Keratinocyte (primary cell): ENCODE measurements at regions not wholly inside any gene's neighbourhood (a gene's known extent, or its start where the extent isn't known, plus 50 kb on each side); places are given as distances from the start of the nearest gene placed in this dataset.

Experiments
- DNase-seq: peaks from one replicate; pipeline ENCODE4 v3.0.0-alpha.2; 2011; ENCODE audit warnings: low read depth, missing footprints, low spot score
- FAIRE-seq: peaks from 2 replicates; lab custom pipeline; 2011; peaks lifted over from hg19 to GRCh38; lab: Jason Lieb, UNC
- H2AFZ ChIP-seq: 2 replicates; pipeline ENCODE4 v1.6.0; 2012; ENCODE audit warnings: low read length, control low read depth, inconsistent platforms; ENCODE audit not compliant: control insufficient read depth
- H3K27ac ChIP-seq: 2 replicates; pipeline ENCODE4 v1.5.1; 2011; ENCODE audit warnings: low read length; ENCODE audit not compliant: control insufficient read depth, insufficient read depth
- H3K27me3 ChIP-seq: 3 replicates; pipeline ENCODE4 v1.6.0; 2011; ENCODE audit warnings: low read length; ENCODE audit not compliant: control insufficient read depth, insufficient read depth; ENCODE audit errors: extremely low read depth
- H3K36me3 ChIP-seq, 2 experiments: 2 replicates in 1 of 2; 3 replicates in 1 of 2; pipeline ENCODE4 v1.5.1; 2011; ENCODE audit warnings: low read length in 2 of 2, mild to moderate bottlenecking in 1 of 2; ENCODE audit not compliant: control insufficient read depth in 2 of 2, insufficient read depth in 2 of 2; ENCODE audit errors: extremely low read depth in 1 of 2
- H3K4me1 ChIP-seq: 3 replicates; pipeline ENCODE4 v1.5.1; 2011; ENCODE audit warnings: low read length; ENCODE audit not compliant: control insufficient read depth, insufficient read depth; ENCODE audit errors: extremely low read depth
- H3K4me2 ChIP-seq: 3 replicates; pipeline ENCODE4 v1.6.0; 2011; ENCODE audit warnings: low read depth, low read length; ENCODE audit not compliant: control insufficient read depth, insufficient read depth; ENCODE audit errors: extremely low read depth
- H3K4me3 ChIP-seq, 3 experiments: fragments of 200-600 bp in 1 of 3; sonication (generic) in 1 of 3; 2 replicates in 2 of 3; 3 replicates in 1 of 3; pipeline ENCODE4 v1.5.1; 2011 to 2016; ENCODE audit warnings: low read length in 3 of 3, mild to moderate bottlenecking in 3 of 3, control low read depth in 2 of 3, inconsistent platforms in 1 of 3, low read depth in 1 of 3, mixed read lengths in 1 of 3, mixed run types in 1 of 3, moderate library complexity in 1 of 3; ENCODE audit not compliant: control insufficient read depth in 2 of 3, insufficient read depth in 2 of 3; ENCODE audit errors: extremely low read depth in 1 of 3
- H3K79me2 ChIP-seq: 2 replicates; pipeline ENCODE4 v1.6.0; 2012; ENCODE audit warnings: low read length; ENCODE audit not compliant: control insufficient read depth, insufficient read depth
- H3K9ac ChIP-seq: 3 replicates; pipeline ENCODE4 v1.6.0; 2011; ENCODE audit warnings: low read length; ENCODE audit not compliant: control insufficient read depth, insufficient read depth; ENCODE audit errors: extremely low read depth
- H3K9me1 ChIP-seq: 3 replicates; pipeline ENCODE4 v1.6.0; 2011; ENCODE audit warnings: low read length; ENCODE audit not compliant: control insufficient read depth, insufficient read depth; ENCODE audit errors: extremely low read depth
- H3K9me3 ChIP-seq: 2 replicates; pipeline ENCODE4 v1.5.1; 2012; ENCODE audit warnings: low read depth, low read length; ENCODE audit not compliant: control insufficient read depth
- H4K20me1 ChIP-seq: 3 replicates; pipeline ENCODE4 v1.6.0; 2011; ENCODE audit warnings: low read length; ENCODE audit not compliant: control insufficient read depth, insufficient read depth; ENCODE audit errors: extremely low read depth
- CTCF ChIP-seq, 3 experiments: IDR thresholded peaks in 1 of 3; conservative IDR thresholded peaks in 1 of 3; optimal IDR thresholded peaks in 1 of 3; 2 replicates in 2 of 3; 3 replicates in 1 of 3; pipeline versions ENCODE3 to v1.5.1; 2011; ENCODE audit warnings: low read length in 3 of 3, mild to moderate bottlenecking in 3 of 3, moderate library complexity in 2 of 3, control low read depth in 1 of 3, inconsistent platforms in 1 of 3; ENCODE audit not compliant: insufficient read depth in 2 of 3; ENCODE audit errors: extremely low read depth in 1 of 3
- EZH2 ChIP-seq: IDR thresholded peaks from one replicate; pipeline ENCODE4 v1.6.1; 2012; ENCODE audit warnings: inconsistent platforms, mild to moderate bottlenecking, low read length, moderate library complexity
- dilution Hi-C: fragments of 300-500 bp; cut with MboI; formaldehyde crosslinking; loops from one replicate; pipeline ENCODE4 v1.7.0; 2020; ENCODE audit warnings: low sequenced_read_pairs; ENCODE audit not compliant: extremely low pct_ligation_motif_present

DNA sequence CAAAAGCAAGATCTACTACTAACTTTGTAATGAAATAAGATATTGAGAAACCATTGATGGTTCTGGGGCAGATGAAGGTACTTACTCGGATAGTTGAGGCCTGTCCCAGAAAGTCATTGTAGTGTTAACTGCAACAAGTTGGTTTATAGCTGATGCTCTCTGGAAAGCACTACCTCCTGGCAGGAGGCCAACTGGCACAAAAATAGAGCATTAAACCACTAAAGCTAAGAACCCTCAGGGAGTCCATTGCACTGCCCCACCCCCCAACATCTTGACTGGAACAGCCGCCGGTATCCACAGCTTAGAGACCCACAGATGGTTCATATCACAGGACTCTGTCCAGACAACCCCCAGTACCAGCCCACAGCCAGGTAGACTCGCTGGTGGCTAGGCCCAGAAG is 552.5 kb upstream of the CRIM1 start:
- Histone ChIP-seq H3K9me1 (no peaks in the 10 kb centered on the region), H3K9me3 (no peaks in the 10 kb centered on the region), H3K27me3 (no peaks in the 10 kb centered on the region), H3K36me3 (no peaks in the 10 kb centered on the region), H3K4me3 (no peak overlapping the region), H4K20me1 (no peaks in the 10 kb centered on the region), H3K9ac (no peak overlapping the region), H3K4me1 (no peaks in the 10 kb centered on the region), H2AFZ (no peak overlapping the region), H3K79me2 (no peaks in the 10 kb centered on the region), H3K4me2 (no peak overlapping the region), H3K27ac (no peak overlapping the region)
- DNase-seq (no peak), FAIRE-seq (no peak)
- dilution Hi-C loops, result no loop called here
- TF ChIP-seq CTCF (optimal IDR thresholded peaks at IDR 0.05 in 1 of 3, IDR thresholded peaks at IDR 0.05 in 1 of 3, conservative IDR thresholded peaks at IDR 0.05 in 1 of 3; ENCODE audit: extremely low read depth in 1 of 3, insufficient read depth in 2 of 3, low read length in 3 of 3) (no peak), EZH2 (no peak)

DNA sequence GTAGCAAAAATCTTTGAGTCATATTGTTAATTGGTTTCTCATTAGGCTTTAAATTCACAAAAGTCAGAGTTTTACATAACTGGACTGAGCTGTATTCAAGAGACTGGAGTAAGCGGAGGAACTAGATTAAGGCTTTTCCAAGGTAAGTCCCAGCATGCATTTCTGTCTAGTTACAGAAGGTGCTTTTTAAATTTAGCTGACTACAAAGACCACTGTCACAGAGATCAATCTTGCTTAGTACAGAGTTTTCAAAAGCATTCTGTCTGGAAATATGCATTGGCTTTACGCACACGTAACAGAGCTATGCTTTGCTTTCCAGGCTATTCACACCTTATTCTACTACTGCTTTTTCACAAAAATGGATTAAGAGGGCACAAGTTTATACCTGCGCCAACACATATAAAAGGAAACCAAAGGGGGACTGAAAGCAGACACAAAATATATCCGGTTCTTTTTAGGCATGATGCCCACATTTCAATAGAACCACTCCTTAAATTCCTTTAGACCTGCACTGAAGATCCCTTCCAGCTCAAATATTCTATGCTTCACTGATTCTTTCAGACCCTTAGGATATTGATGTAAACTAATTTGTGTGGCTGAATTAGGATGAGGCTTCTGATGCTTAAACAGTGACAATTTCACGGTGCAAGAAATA is 560.7 kb upstream of the CRIM1 start:
- no peak overlapping the region for H3K27ac ChIP-seq
- no peaks in the 10 kb centered on the region for H3K27me3 ChIP-seq
- no peaks in the 10 kb centered on the region for H3K79me2 ChIP-seq
- no peaks in the 10 kb centered on the region for H3K9me3 ChIP-seq
- H3K9ac ChIP-seq, result no peak overlapping the region
- peaks cover 7% of the 10 kb centered on the region for H3K4me1 ChIP-seq
- TF ChIP-seq CTCF (optimal IDR thresholded peaks at IDR 0.05 in 1 of 3, IDR thresholded peaks at IDR 0.05 in 1 of 3, conservative IDR thresholded peaks at IDR 0.05 in 1 of 3; ENCODE audit: extremely low read depth in 1 of 3, insufficient read depth in 2 of 3, low read length in 3 of 3), result no peak
- no peak for TF ChIP-seq EZH2
- H2AFZ ChIP-seq, result peak overlapping the region; percentile 17
- dilution Hi-C loops, result no loop called here
- no peak overlapping the region for H3K4me3 ChIP-seq
- H3K4me2 ChIP-seq, result peak overlapping the region; percentile 19
- no peak for DNase-seq
- no peaks in the 10 kb centered on the region for H4K20me1 ChIP-seq
- peak; percentile 77 for FAIRE-seq
- H3K9me1 ChIP-seq, result no peaks in the 10 kb centered on the region
- H3K36me3 ChIP-seq, result no peaks in the 10 kb centered on the region
